IPS DF 6.9 (cell line): ENCODE measurements at regions not wholly inside any gene's neighbourhood (a gene's known extent, or its start where the extent isn't known, plus 50 kb on each side); places are given as distances from the start of the nearest gene placed in this dataset.

Source experiments
- DNase-seq: peaks from one replicate; pipeline ENCODE4 v3.0.0-alpha.2; 2013; ENCODE audit warnings: low read depth, low spot score
- H3K27ac ChIP-seq: one replicate; pipeline ENCODE4 v1.5.1; 2013; ENCODE audit warnings: low read length, control low read depth
- H3K27me3 ChIP-seq: 2 replicates; pipeline ENCODE4 v1.6.1; 2013; ENCODE audit warnings: mild to moderate bottlenecking, low read length; ENCODE audit not compliant: control insufficient read depth, insufficient read depth
- H3K36me3 ChIP-seq: 2 replicates; pipeline ENCODE4 v1.6.1; 2013; ENCODE audit warnings: low read length; ENCODE audit not compliant: control insufficient read depth, insufficient read depth
- H3K4me1 ChIP-seq: 2 replicates; pipeline ENCODE4 v1.6.1; 2013; ENCODE audit warnings: low read length; ENCODE audit not compliant: control insufficient read depth, insufficient read depth
- H3K4me3 ChIP-seq: 2 replicates; pipeline ENCODE4 v1.5.1; 2013; ENCODE audit warnings: mild to moderate bottlenecking, low read length
- H3K9me3 ChIP-seq: 2 replicates; pipeline ENCODE4 v1.6.1; 2013; ENCODE audit warnings: low read length, inconsistent platforms; ENCODE audit not compliant: control insufficient read depth, insufficient read depth
- WGBS: extraction: QIAGEN DNeasy Blood & Tissue Kit; methylation state at CpG from one replicate; pipeline ENCODE4 v1.1.7; 2013; ENCODE audit warnings: mixed read lengths, missing lambda C conversion rate; ENCODE audit not compliant: insufficient read length, insufficient coverage; 5-methylcytosine and 5-hydroxymethylcytosine counted together

DNA sequence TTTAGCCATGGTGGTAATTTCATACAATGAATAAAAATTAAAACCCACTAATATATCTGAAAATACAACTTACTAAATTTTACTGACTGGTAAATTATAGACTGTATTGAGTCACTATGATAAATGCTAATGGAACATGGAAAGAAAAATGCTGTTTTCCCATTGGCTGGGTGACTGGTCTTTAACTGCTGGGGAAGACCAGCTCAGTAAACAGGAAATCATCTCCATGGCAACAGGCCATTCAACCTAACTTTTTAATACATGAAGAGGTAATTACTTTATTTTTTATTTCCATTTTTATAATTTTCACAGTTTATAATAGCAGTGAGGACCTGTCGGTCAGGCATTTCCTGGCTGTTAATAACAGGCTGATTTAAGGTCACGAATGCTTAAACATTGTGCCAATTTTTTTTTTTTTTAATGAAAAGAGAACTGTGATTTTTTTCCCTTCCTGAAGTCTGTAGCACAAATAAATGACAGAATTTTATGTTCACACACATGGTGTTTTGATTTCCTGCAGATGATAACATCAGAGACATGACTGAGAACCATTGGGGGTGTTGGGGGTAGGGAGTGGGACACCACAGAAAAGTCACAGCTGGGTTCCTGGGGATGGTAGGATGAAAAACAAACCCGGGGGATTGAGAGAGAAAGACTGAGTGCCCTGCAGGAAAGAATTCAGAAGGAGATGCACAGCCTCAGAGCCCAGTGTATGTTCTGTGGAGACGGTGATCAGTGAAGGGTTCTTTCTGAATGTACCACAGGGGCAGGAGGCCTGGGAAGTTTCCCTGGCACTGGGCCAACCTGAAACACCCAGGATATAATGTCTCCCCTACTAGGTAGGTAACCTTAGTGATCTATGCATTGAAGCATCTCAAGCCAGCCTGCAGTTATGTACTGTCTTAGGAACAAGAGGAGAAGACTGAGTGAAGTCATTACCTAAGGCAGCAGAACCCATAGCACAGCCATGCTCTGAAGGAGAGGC lies 297.1 kb downstream of the COG6 start:
- Histone ChIP-seq H3K4me1 (no peaks in the 10 kb centered on the region), H3K27me3 (no peaks in the 10 kb centered on the region), H3K4me3 (no peak overlapping the region), H3K27ac (no peak overlapping the region), H3K9me3 (no peaks in the 10 kb centered on the region), H3K36me3 (no peaks in the 10 kb centered on the region)
- no CpG with 5 or more reads among the region's 4 CpGs for WGBS
- no peak for DNase-seq

- Histone ChIP-seq H3K9me3 (no peaks in the 10 kb centered on the region), H3K27me3 (no peaks in the 10 kb centered on the region), H3K4me3 (no peak overlapping the region), H3K36me3 (no peaks in the 10 kb centered on the region), H3K4me1 (no peaks in the 10 kb centered on the region), H3K27ac (no peak overlapping the region)
- no CpG with 5 or more reads among the region's 4 CpGs for WGBS
- no peak for DNase-seq
These were observed 299.0 kb downstream of the COG6 start for GRCh38 chr13:39954476-39954875.

DNA sequence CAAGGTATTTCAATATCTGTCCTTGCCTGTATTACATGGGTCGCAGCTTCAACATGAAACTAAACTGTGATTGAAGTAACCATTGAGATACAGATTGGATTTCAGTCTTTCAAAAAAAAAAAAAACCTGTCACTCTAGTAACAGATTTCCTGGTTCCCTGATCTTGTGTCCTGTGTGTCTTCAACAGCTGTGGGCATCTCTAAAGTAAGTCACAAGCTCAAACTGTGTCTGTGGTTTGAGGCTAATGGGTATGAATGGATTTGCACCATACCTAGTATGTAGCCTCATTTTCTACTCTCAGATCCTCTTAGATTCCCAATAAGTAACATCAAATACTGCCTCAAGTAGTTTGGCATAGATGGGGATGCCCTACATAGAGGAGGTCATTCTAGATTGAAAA lies 300.1 kb downstream of the COG6 start:
- no CpG with 5 or more reads among the region's 1 CpG for WGBS
- Histone ChIP-seq H3K27me3 (no peaks in the 10 kb centered on the region), H3K4me3 (no peak overlapping the region), H3K9me3 (no peaks in the 10 kb centered on the region), H3K36me3 (no peaks in the 10 kb centered on the region), H3K27ac (no peak overlapping the region), H3K4me1 (no peaks in the 10 kb centered on the region)
- DNase-seq = no peak

GRCh38 chr13:39956036-39956435 lies 300.6 kb downstream of the COG6 start:
- H3K4me3 ChIP-seq = no peak overlapping the region
- WGBS = no CpG with 5 or more reads among the region's 2 CpGs
- H3K36me3 ChIP-seq = no peaks in the 10 kb centered on the region
- H3K4me1 ChIP-seq = no peaks in the 10 kb centered on the region
- H3K27me3 ChIP-seq = no peaks in the 10 kb centered on the region
- no peak overlapping the region for H3K27ac ChIP-seq
- DNase-seq = no peak
- H3K9me3 ChIP-seq = no peaks in the 10 kb centered on the region

- no peaks in the 10 kb centered on the region for H3K27me3 ChIP-seq
- H3K4me3 ChIP-seq = no peak overlapping the region
- no peak for DNase-seq
- H3K27ac ChIP-seq = no peak overlapping the region
- H3K9me3 ChIP-seq = no peaks in the 10 kb centered on the region
- H3K4me1 ChIP-seq = no peaks in the 10 kb centered on the region
- no CpG with 5 or more reads among the region's 5 CpGs for WGBS
- H3K36me3 ChIP-seq = no peaks in the 10 kb centered on the region
These were observed 302.6 kb downstream of the COG6 start for GRCh38 chr13:39957868-39958677.

- Histone ChIP-seq H3K4me3 (no peak overlapping the region), H3K36me3 (no peaks in the 10 kb centered on the region), H3K4me1 (no peaks in the 10 kb centered on the region), H3K27me3 (no peaks in the 10 kb centered on the region), H3K27ac (no peak overlapping the region), H3K9me3 (no peaks in the 10 kb centered on the region)
- no peak for DNase-seq
- WGBS = no CpG with 5 or more reads among the region's 9 CpGs
These were observed 304.2 kb downstream of the COG6 start for GRCh38 chr13:39959497-39960144.

DNA sequence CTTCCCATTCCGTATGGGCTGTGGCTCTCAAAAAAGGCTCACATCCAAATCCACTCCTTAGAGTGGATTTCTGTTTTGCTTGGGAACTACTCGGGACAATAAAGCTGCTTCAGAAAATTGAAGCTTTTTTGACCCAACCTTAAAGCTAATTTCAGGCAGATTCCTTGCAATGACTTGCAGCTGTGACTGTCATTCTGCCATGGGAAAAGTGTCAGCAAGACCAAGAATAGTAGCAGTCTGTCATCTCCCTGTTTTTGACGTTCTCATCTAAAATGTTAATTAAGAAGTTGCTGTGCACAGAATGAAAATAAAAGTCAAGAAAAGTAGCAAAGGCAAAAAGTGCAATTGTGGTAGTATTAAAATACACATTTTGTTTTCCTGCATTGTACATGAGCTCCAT lies 304.7 kb downstream of the COG6 start:
- H3K36me3 ChIP-seq = no peaks in the 10 kb centered on the region
- H3K4me1 ChIP-seq = no peaks in the 10 kb centered on the region
- no peak overlapping the region for H3K27ac ChIP-seq
- H3K4me3 ChIP-seq = no peak overlapping the region
- no peaks in the 10 kb centered on the region for H3K27me3 ChIP-seq
- WGBS = no CpG with 5 or more reads among the region's 3 CpGs
- no peak for DNase-seq
- no peaks in the 10 kb centered on the region for H3K9me3 ChIP-seq

DNA sequence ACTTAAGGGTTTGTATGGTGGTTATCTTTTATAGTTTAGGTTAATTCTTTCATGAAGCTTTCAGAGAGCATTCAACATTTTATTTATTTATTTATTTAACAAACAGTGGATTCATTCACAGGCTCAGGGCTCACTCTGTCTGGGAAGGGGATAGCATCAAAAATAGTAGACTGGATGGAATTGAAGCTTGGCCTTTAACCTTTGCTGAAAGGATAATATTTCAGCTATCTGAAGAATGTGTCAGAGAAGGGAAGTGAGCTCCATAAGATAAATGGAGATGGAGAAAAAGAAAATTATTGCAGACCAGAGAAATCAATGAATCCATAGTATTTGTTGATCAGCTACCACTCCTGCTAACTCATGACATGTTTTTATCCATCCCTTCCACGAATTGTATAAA lies 305.6 kb downstream of the COG6 start:
- H3K9me3 ChIP-seq = no peaks in the 10 kb centered on the region
- no peak for DNase-seq
- no peak overlapping the region for H3K27ac ChIP-seq
- no peaks in the 10 kb centered on the region for H3K27me3 ChIP-seq
- H3K4me3 ChIP-seq = no peak overlapping the region
- no CpG with 5 or more reads among the region's 1 CpG for WGBS
- H3K36me3 ChIP-seq = no peaks in the 10 kb centered on the region
- H3K4me1 ChIP-seq = no peaks in the 10 kb centered on the region

- DNase-seq = no peak
- H3K27me3 ChIP-seq = no peaks in the 10 kb centered on the region
- no peaks in the 10 kb centered on the region for H3K36me3 ChIP-seq
- no CpG with 5 or more reads among the region's 1 CpG for WGBS
- no peaks in the 10 kb centered on the region for H3K4me1 ChIP-seq
- no peak overlapping the region for H3K4me3 ChIP-seq
- no peaks in the 10 kb centered on the region for H3K9me3 ChIP-seq
- H3K27ac ChIP-seq = no peak overlapping the region
These were observed 308.1 kb downstream of the COG6 start for GRCh38 chr13:39963612-39964011.

GRCh38 chr13:39965309-39965708 lies 309.8 kb downstream of the COG6 start:
- no peak overlapping the region for H3K27ac ChIP-seq
- no peaks in the 10 kb centered on the region for H3K9me3 ChIP-seq
- no peaks in the 10 kb centered on the region for H3K36me3 ChIP-seq
- no peaks in the 10 kb centered on the region for H3K4me1 ChIP-seq
- H3K4me3 ChIP-seq = no peak overlapping the region
- WGBS = no CpG with 5 or more reads among the region's 3 CpGs
- H3K27me3 ChIP-seq = no peaks in the 10 kb centered on the region
- no peak for DNase-seq
